GM12878 (cell line): ENCODE measurements at regions not wholly inside any gene's neighbourhood (a gene's known extent, or its start where the extent isn't known, plus 50 kb on each side); places are given as distances from the start of the nearest gene placed in this dataset.

Experiments used
- ATAC-seq: fragments of 200-7000 bp; cut with Tn5 transposase; 3 replicates; pipeline ENCODE4 v1.9.1; 2020; ENCODE audit warnings: mild to moderate bottlenecking, moderate library complexity
- BruUV-seq: library from RNA; stranded (reverse); fragments of 400-500 nt; replicated peaks from 2 replicates; lab custom pipeline; 2021; lab: Mats Ljungman, UMichigan
- CTCF ChIA-PET: fragments of 300-600 bp; sonication (Branson Sonifier 250); formaldehyde crosslinking; extraction: SDS; loops from one replicate; lab custom pipeline; 2021; ENCODE audit warnings: inconsistent platforms; lab: Yijun Ruan, JAX
- POLR2A ChIA-PET: fragments of 350-600 bp; formaldehyde crosslinking; extraction: SDS; loops from one replicate; lab custom pipeline; 2021; ENCODE audit warnings: inconsistent platforms; lab: Charles Lee
- RAD21 ChIA-PET: fragments of 300-600 bp; sonication (Branson Sonifier 250); formaldehyde crosslinking; loops from one replicate; lab custom pipeline; 2023; ENCODE audit warnings: antibody characterized with exemption; ENCODE audit not compliant: unreplicated experiment; lab: Charles Lee
- SMC1A ChIA-PET: fragments of 300-600 bp; sonication (Branson Sonifier 250); formaldehyde crosslinking; loops from one replicate; lab custom pipeline; 2023; ENCODE audit not compliant: unreplicated experiment, uncharacterized antibody; lab: Charles Lee
- DNase-seq: peaks from one replicate; pipeline ENCODE4 v3.0.0-alpha.2; 2011; ENCODE audit warnings: low read depth, low spot score
- FAIRE-seq: peaks from 3 replicates; lab custom pipeline; 2011; peaks lifted over from hg19 to GRCh38; lab: Jason Lieb, UNC
- H2AFZ ChIP-seq: 2 replicates; pipeline ENCODE4 v1.6.0; 2011; ENCODE audit warnings: low read depth, low read length, control low read depth; ENCODE audit not compliant: control insufficient read depth
- H3K27ac ChIP-seq: 2 replicates; pipeline ENCODE4 v1.5.1; 2011; ENCODE audit warnings: control low read depth; ENCODE audit not compliant: control insufficient read depth, insufficient read depth
- H3K27me3 ChIP-seq, 2 experiments: replicated peaks in 1 of 2; 2 replicates each; pipeline versions ENCODE4 v1.6.0 to v1.6.1; 2011; ENCODE audit warnings: low read length in 1 of 2; ENCODE audit not compliant: control insufficient read depth in 2 of 2, insufficient read depth in 2 of 2
- H3K36me3 ChIP-seq, 2 experiments: 2 replicates each; pipeline ENCODE4 v1.5.1; 2011; ENCODE audit warnings: low read length in 1 of 2; ENCODE audit not compliant: control insufficient read depth in 2 of 2, insufficient read depth in 2 of 2
- H3K4me1 ChIP-seq: 2 replicates; pipeline ENCODE4 v1.6.1; 2011; ENCODE audit warnings: mild to moderate bottlenecking, low read length, moderate library complexity, mixed read lengths; ENCODE audit not compliant: control insufficient read depth, insufficient read depth
- H3K4me2 ChIP-seq: 2 replicates; pipeline ENCODE4 v1.6.0; 2011; ENCODE audit warnings: control low read depth; ENCODE audit not compliant: control insufficient read depth, insufficient read depth
- H3K4me3 ChIP-seq: fragments of 200-600 bp; sonication (generic); 2 replicates; pipeline ENCODE4 v1.5.1; 2016
- H3K79me2 ChIP-seq: 2 replicates; pipeline ENCODE4 v1.6.0; 2011; ENCODE audit warnings: low read length; ENCODE audit not compliant: control insufficient read depth, insufficient read depth
- H3K9ac ChIP-seq: 2 replicates; pipeline ENCODE4 v1.8.0; 2011; ENCODE audit warnings: low read length, control low read depth, mixed read lengths; ENCODE audit not compliant: control insufficient read depth, insufficient read depth
- H3K9me3 ChIP-seq: replicated peaks from 3 replicates; pipeline ENCODE4 v1.5.1; 2011; ENCODE audit warnings: mild to moderate bottlenecking, low read length; ENCODE audit not compliant: control insufficient read depth, insufficient read depth
- H4K20me1 ChIP-seq: 2 replicates; pipeline ENCODE4 v1.6.0; 2011; ENCODE audit not compliant: control insufficient read depth, insufficient read depth
- BCL3 ChIP-seq: IDR thresholded peaks from 2 replicates; pipeline ENCODE4 v1.6.1; 2011; ENCODE audit warnings: borderline replicate concordance, low read depth, mild to moderate bottlenecking, moderate library complexity, low read length; ENCODE audit not compliant: insufficient read depth, poor library complexity, severe bottlenecking
- E2F8 ChIP-seq: fragments of 450-650 bp; IDR thresholded peaks from 2 replicates; pipeline ENCODE4 v1.6.1; 2018; ENCODE audit warnings: mild to moderate bottlenecking, low read depth, moderate library complexity; ENCODE audit not compliant: partially characterized antibody
- EED ChIP-seq: sonication (generic); IDR thresholded peaks from 2 replicates; pipeline ENCODE4 v1.6.1; 2016; ENCODE audit warnings: antibody characterized with exemption, low read depth
- FOXM1 ChIP-seq: IDR thresholded peaks from 2 replicates; pipeline ENCODE4 v1.6.1; 2012; ENCODE audit warnings: low read depth, mild to moderate bottlenecking, inconsistent platforms, low read length, moderate library complexity
- GATAD2B ChIP-seq: fragments of 450-650 bp; conservative IDR thresholded peaks from 2 replicates; pipeline ENCODE4 v1.6.1; 2017; ENCODE audit warnings: low read depth, mild to moderate bottlenecking, moderate library complexity
- IKZF2 ChIP-seq, 2 experiments: fragments of 450-650 bp; IDR thresholded peaks; 2 replicates each; pipeline ENCODE4 v1.6.1; 2017; ENCODE audit warnings: mild to moderate bottlenecking in 2 of 2, moderate library complexity in 2 of 2
- MYC ChIP-seq: IDR thresholded peaks from 2 replicates; pipeline ENCODE4 v1.6.1; 2011; ENCODE audit warnings: mild to moderate bottlenecking, low read length, moderate library complexity, inconsistent platforms; ENCODE audit not compliant: insufficient read depth, insufficient replicate concordance, insufficient read length, severe bottlenecking
- NRF1 ChIP-seq: conservative IDR thresholded peaks from 2 replicates; pipeline ENCODE4 v1.6.1; 2011; ENCODE audit warnings: mild to moderate bottlenecking, low read depth, low read length, improper control_type of control experiment
- POLR2AphosphoS2 ChIP-seq: IDR thresholded peaks from 2 replicates; pipeline ENCODE4 v1.6.1; 2011; ENCODE audit warnings: low read depth, mild to moderate bottlenecking, low read length, improper control_type of control experiment, moderate library complexity
- RAD21 ChIP-seq: IDR thresholded peaks from 2 replicates; pipeline ENCODE4 v1.6.1; 2011; ENCODE audit warnings: mild to moderate bottlenecking, low read depth, low read length, moderate library complexity; ENCODE audit not compliant: insufficient read depth
- RB1 ChIP-seq: fragments of 450-650 bp; formaldehyde crosslinking; IDR thresholded peaks from 2 replicates; pipeline ENCODE4 v1.6.1; 2017; ENCODE audit warnings: mild to moderate bottlenecking, borderline replicate concordance
- STAT3 ChIP-seq: IDR thresholded peaks from 2 replicates; pipeline ENCODE4 v1.6.1; 2011; ENCODE audit warnings: low read depth, low read length, improper control_type of control experiment
- SUPT20H ChIP-seq: IDR thresholded peaks from 2 replicates; pipeline ENCODE4 v1.6.1; 2011; ENCODE audit warnings: low read depth, mild to moderate bottlenecking, low read length, moderate library complexity, borderline replicate concordance; ENCODE audit not compliant: control insufficient read depth
- YY1 ChIP-seq: IDR thresholded peaks from 2 replicates; pipeline ENCODE4 v1.6.1; 2011; ENCODE audit warnings: low read depth, mild to moderate bottlenecking, low read length
- WGBS: methylation state at CpG from one replicate; pipeline ENCODE4 v1.1.6; 2016; ENCODE audit warnings: low lambda C conversion rate; ENCODE audit not compliant: insufficient replicate concordance, insufficient coverage; ENCODE audit errors: missing lambda C conversion rate; 5-methylcytosine and 5-hydroxymethylcytosine counted together
- in situ Hi-C: fragments of 300-500 bp; cut with MboI; formaldehyde crosslinking; loops from 9 replicates; pipeline ENCODE4 v1.14.3; 2018; ENCODE audit warnings: mixed read lengths
- intact Hi-C: fragments of 100-400 bp; cut with micrococcal nuclease; formaldehyde crosslinking; loops from one replicate; pipeline ENCODE4 v1.14.2; 2022; ENCODE audit not compliant: unreplicated experiment

GRCh38 chr11:112786196-112786595 lies 175.0 kb upstream of the NCAM1 start:
- H3K27ac ChIP-seq = no peak overlapping the region
- no peaks in the 10 kb centered on the region for H3K36me3 ChIP-seq
- ATAC-seq (no peak), FAIRE-seq (no peak), DNase-seq (no peak)
- intact Hi-C loops (no loop called here), in situ Hi-C loops (no loop called here)
- no peak overlapping the region for H3K9ac ChIP-seq
- no peak for TF ChIP-seq SUPT20H
- no peak for TF ChIP-seq EED
- TF ChIP-seq BCL3 = no peak
- TF ChIP-seq RB1 = no peak
- TF ChIP-seq GATAD2B = no peak
- no peak overlapping the region for H3K4me2 ChIP-seq
- ChIA-PET RAD21 (no interaction called here), SMC1A (no interaction called here), CTCF (no interaction called here), POLR2A (no interaction called here)
- no peak overlapping the region for H2AFZ ChIP-seq
- no peaks in the 10 kb centered on the region for H3K4me1 ChIP-seq
- 54% methylated on average over 3 of the region's 3 CpGs for WGBS
- no peaks in the 10 kb centered on the region for H3K27me3 ChIP-seq
- no peaks in the 10 kb centered on the region for H3K9me3 ChIP-seq
- no peaks in the 10 kb centered on the region for H3K79me2 ChIP-seq
- no peaks in the 10 kb centered on the region for H4K20me1 ChIP-seq
- no peak overlapping the region for H3K4me3 ChIP-seq
- BruUV-seq = no TSS peak

- FAIRE-seq = no peak
- in situ Hi-C loops = no loop called here
- WGBS = 0% methylated on average over 5 of the region's 5 CpGs
- TF ChIP-seq POLR2AphosphoS2 = no peak
- TF ChIP-seq RAD21 = no peak
- no peak for TF ChIP-seq STAT3
- no peak for TF ChIP-seq NRF1
- no peak for TF ChIP-seq YY1
- TF ChIP-seq IKZF2 (IDR thresholded peaks at IDR 0.05) = no peak
- no peak for TF ChIP-seq FOXM1
- TF ChIP-seq MYC = no peak
- no peak for TF ChIP-seq E2F8
Measured at GRCh38 chr11:112786886-112787530, 174.2 kb upstream of the NCAM1 start.

More at GRCh38 chr11:112786886-112787530, 174.2 kb upstream of the NCAM1 start:
- H4K20me1 ChIP-seq = no peaks in the 10 kb centered on the region
- H2AFZ ChIP-seq = no peak overlapping the region
- CTCF ChIA-PET = interaction anchor here (0.8 to 1.7 kb wide), 2 partner anchors 11 to 199 kb away, joined by 3 to 9 read pairs; no protein-coding TSS in a partner anchor
- RAD21 ChIA-PET = no interaction called here
- no peak overlapping the region for H3K4me3 ChIP-seq
- DNase-seq = no peak
- H3K4me1 ChIP-seq = no peaks in the 10 kb centered on the region
- BruUV-seq = no TSS peak
- ATAC-seq = no peak
- intact Hi-C loops = no loop called here
- H3K9me3 ChIP-seq = no peaks in the 10 kb centered on the region
- no peak overlapping the region for H3K27ac ChIP-seq
- H3K9ac ChIP-seq = no peak overlapping the region
- H3K4me2 ChIP-seq = no peak overlapping the region
- H3K79me2 ChIP-seq = no peaks in the 10 kb centered on the region
- POLR2A ChIA-PET = no interaction called here
- SMC1A ChIA-PET = no interaction called here
- H3K36me3 ChIP-seq = no peaks in the 10 kb centered on the region
- no peaks in the 10 kb centered on the region for H3K27me3 ChIP-seq
